Right ventricle myocardium superior (tissue), 1 donor: ENCODE measurements at regions not wholly inside any gene's neighbourhood (a gene's known extent, or its start where the extent isn't known, plus 50 kb on each side); places are given as distances from the start of the nearest gene placed in this dataset.
A peak's percentile ranks its signal among the peaks of the same experiment; 100 is the strongest.

Experiments
- ATAC-seq: fragments of 200-7000 bp; cut with Tn5 transposase; one replicate; pipeline ENCODE4 v1.9.1; 2020; ENCODE audit warnings: mild to moderate bottlenecking; ENCODE audit not compliant: poor library complexity
- DNase-seq: peaks from one replicate; pipeline ENCODE4 v3.0.0-alpha.2; 2020
- intact Hi-C: fragments of 100-400 bp; cut with DNase I; formaldehyde crosslinking; loops from one replicate; pipeline ENCODE4 v1.11.2; 2022
- donor health status: DM: no; HTN: yes; CAD: no; lungs with severe emphysema.

DNA sequence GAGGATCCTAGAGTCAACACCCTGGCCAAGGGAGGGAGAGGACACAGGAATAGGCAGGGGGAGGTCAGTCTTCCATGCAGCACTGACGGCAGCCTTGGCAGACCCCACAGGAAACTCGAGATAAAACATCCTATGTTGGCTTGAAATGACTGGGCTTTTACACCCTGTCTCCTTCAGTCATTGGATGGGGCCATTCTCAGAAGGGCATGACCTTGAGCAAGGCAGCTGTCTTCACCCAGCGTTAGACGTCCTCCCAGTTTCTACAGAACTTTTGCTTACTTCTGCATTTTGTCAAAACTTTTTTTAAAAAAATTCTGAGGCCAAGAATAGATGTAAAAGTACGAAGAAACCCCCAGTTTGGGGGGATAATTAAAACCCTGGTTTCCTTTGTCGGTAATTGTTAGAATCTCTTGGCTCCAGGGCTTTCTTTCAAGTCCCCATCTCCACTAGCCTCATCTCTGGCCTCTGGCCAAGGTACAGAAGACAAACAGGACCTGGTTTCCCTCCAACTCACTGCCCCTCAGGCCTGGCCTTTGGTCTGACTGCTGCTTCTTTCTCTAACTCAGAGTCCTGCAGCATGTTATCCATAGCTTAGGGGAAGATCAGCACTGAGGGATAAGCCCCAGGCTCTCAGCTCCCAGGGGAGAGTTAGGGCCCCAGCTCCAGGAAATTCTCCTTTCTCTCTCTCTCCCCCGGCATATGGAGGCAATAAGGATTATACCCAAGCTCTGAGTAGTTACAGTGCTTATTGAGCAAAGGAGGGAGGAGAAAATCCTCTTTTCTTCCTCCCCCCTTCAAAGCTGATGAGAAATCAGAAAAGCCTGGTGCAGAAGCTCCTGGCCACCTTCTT is 51.6 kb upstream of the KCND3 start:
- no peak for ATAC-seq

DNA sequence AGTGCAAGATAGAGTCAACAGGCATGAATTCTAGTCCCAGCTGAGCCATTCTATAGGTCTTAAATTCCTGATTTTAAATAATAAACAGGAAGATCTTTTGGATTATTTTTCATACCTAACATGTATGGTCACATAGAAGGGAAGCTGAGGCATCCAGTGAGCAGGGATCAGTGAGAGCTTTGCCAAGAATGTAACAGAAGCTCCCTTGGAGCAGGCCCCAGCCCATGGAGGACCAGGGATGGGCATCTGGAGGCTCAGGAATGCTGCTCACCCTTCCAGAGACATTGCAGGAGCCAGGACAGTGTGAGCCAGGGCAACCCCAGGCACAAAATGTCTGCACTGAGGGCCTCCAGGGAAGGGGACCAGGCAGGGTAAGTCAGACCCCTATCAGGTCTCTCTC is 54.4 kb upstream of the KCND3 start:
- no peak for ATAC-seq
- no peak for DNase-seq
- intact Hi-C loops = no loop called here

More for the DNA sequence above, 51.6 kb upstream of the KCND3 start:
- intact Hi-C loops = no loop called here
- no peak for DNase-seq

DNA sequence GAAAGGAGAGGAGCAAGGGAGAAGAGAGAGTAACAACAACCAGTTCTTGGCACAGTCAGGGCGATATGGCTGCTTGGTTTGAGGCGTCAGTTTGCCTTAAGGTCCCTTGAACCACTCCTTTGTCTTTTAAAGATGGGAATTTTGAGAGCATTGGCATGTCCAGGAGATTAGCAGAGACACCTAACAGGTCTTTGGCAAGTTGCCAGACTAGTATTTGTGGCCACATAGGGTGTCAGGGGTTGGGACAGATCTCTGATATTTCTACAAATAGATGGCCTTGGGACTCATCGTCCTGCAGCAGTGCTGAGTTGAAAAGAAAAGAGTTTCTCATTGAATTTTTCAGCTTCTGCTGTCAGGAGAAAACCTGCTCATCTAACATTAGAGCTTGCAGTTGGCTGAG is 55.3 kb upstream of the KCND3 start:
- intact Hi-C loops = no loop called here
- ATAC-seq (no peak), DNase-seq (no peak)

DNA sequence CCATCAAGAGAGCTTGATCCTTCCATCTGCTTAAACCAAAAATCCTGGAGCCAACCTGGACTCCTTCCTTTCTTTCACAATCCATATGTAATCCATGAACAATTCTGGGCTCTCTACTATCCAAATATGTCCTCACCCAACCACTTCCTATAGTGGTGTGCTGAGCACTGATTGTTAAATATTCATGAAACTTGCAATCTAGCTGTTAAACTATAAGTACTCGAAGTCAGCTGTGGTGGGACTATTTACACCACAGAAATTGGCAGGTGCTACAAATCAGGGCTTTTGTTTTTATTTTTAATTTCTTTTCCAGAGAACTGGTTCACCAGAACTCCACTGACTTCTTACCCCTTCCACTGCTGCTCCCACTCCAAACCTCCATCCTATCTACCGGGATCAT is 57.2 kb upstream of the KCND3 start:
- intact Hi-C loops = no loop called here
- no peak for ATAC-seq

DNA sequence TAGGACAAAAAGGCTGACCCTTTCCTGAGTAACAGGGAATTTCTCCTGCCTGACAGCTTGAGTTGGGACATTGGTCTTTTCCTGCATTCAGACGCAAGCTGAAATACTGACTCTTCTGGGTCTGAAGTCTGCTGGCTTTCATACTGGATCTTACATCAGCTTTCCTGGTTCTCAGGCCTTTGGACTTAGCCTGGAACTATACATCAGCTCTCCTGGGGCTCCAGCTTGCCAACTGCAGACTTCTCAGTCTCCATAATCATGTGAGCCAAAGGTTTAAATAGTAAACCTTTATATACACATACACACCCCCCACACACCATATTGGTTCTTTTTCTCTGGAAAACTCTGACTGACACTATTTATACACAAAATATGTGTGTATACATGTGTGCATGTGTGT is 59.0 kb upstream of the KCND3 start:
- ATAC-seq = no peak

More for the DNA sequence above, 57.2 kb upstream of the KCND3 start:
- no peak for DNase-seq

DNA sequence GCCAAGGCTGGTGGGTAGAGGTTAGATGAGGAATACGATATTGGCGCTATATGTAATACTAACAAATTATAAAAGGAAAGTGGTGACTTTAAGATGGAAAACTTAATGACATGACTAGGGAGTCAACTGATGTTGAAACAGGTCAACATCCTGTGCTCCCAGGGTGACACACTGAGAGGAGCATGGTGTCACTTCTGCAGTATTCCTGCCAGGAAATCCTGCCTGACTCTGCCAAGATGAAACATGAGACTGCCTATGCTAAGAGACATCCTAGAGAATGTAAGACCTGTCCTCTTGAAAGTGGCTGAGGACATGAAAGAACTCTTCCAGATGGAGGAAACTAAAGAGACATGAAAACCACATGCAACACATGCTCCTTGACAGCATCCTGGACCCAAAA is 65.0 kb upstream of the KCND3 start:
- ATAC-seq (peak; percentile 76), DNase-seq (no peak)
- intact Hi-C loops = no loop called here

More for the DNA sequence above, 59.0 kb upstream of the KCND3 start:
- no peak for DNase-seq
- intact Hi-C loops = no loop called here

DNA sequence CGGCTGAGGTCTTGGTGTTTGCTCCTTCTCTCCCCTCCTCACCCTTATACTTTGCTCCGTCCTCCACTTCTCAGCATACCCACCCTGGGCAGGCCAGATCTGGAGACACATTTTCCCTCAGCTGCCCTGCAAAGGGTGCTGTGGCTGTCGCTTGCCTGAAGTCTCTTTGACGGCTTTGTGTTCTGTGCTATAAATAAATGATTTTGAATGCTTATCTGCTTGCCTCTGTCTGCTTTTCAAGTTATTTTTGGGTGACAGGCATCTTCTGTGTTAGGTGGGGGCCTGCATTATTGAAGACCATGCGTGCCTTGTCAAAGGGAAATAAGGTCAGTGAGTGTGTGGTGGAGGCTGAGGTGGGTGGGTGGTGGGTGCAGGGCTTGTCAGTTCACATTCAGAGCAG is 66.9 kb upstream of the KCND3 start:
- ATAC-seq (peak; percentile 83), DNase-seq (no peak)
- intact Hi-C loops = no loop called here

DNA sequence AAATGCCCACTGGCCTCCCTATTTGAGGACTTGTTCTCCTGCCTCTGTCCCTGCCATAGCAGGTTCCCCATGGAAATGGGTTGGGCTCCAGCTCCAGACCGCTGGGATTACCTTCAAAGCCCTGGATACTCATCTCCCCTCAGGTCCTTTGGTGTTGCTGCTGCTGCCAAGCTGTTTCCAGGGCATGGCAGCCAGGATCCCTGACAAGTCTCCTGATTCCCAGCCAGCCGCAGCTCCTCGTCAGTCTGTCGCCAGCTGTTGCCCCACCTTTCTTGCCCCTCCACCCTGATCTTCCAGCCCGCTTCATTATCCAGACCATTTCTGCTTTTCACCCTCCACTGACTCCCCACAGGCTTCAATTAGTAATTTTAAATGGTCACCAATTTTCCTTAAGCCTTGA is 68.3 kb upstream of the KCND3 start:
- DNase-seq = peak; percentile 44
- peak; percentile 42 for ATAC-seq
- intact Hi-C loops = no loop called here

DNA sequence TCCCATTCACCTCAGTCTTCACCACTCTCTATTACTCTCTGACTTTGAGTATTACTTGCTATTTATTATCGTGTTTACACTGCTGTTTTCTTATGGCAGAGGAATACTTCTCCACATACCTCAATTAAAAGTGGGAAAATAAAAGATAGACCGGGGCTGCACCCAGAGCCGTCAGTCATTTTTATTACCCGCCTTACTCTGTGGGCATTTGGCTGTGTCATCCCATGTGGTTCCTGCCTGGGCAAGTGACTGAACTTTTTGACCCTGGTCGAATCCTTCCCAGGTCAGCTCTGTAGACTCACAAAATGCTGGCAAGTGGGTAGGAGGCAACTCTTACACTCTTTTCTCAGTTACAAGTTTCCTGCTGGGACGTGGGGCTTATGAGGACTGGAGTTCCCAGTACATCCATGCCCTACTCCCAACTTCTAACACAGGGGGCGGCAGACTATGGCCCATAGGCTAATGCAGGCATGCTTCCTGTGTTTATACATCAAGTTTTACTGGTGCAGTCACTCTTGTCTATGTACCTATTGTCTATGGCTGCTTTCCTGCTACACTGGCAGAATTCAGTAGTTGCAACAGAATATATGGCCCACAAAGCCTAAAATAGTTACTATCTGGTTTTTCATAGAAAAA is 69.5 kb upstream of the KCND3 start:
- DNase-seq (no peak), ATAC-seq (no peak)
- intact Hi-C loops = no loop called here

DNA sequence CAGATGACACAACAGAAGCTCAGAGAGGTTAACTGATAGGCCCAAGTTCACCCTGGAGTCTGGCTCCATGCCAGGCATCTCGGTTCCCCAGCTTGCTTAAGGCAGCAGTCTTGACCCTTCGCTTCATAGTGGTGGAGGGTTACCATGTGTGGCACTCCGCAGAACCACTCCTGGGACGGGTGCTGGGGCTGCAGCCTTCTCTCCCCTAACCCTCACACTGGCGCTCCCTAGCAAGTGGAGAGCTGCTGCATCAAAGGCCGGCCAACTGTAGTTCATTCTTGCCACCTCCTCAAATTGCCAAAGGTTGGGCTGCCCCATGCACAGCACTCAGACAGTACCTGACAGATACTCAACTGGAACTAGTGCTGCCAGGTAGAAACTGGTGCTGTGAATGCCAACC is 70.2 kb upstream of the KCND3 start:
- intact Hi-C loops = no loop called here

DNA sequence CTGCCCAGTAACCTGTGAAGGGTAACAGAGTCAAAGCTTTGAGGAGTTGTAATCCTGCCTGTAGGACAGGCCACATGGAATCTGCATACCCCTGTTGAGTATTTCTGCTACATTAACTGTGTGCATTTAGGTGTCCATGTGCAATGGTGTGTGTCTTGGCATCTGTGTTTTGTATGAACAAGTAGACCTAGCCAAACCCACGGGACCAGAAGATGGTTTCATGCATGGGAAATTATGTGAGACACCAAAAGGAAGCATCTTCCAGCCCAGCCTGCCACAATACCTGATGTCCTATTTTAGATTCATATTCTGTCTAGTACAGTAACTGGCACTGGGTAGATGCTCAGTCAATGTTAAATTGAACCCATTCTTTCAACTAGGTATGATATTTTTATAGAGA is 70.8 kb upstream of the KCND3 start:
- ATAC-seq = no peak
- intact Hi-C loops = no loop called here

More for the DNA sequence above, 70.2 kb upstream of the KCND3 start:
- DNase-seq (no peak), ATAC-seq (no peak)

DNA sequence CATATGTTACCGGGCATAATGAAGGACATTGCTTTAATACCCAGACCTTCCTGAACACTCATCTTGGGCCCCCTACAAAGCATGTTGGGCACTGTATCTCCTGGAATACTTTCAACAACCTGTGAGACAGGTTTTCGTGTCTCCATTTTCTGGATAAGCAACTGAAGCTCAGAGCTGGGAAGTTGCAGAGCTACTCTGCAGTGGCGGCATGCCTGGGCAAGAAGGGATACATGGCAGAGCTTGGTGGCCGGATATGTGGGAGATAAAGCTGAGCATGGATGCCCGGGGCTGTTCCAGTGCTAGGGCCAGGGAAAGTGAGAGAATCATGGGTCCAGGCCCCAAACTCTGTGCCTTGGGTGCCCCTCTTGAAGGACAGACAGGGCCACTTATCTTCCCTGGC is 71.6 kb upstream of the KCND3 start:
- DNase-seq = no peak
- ATAC-seq = no peak
- intact Hi-C loops = no loop called here

More for the DNA sequence above, 70.8 kb upstream of the KCND3 start:
- no peak for DNase-seq

DNA sequence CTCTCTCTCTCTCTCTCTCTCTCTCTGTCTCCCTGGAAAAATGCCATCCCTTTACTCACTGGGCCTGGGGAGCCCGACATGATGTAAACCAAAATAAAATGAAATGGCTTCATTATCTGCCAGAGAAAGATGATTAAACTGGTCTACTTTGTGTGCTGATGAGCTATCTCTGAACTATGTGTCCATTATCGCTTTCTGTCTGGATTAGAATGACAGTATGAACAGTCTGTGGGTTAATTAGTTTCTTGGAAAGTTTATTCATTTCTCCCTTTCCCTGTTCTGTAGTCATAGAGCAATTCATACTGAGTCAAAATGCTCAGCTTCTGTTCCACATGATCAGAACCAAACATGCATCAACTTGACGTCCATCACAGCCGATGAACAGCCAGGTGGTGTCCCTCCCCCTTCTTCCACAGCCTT is 72.4 kb upstream of the KCND3 start:
- DNase-seq = no peak
- intact Hi-C loops = no loop called here
- ATAC-seq = no peak

DNA sequence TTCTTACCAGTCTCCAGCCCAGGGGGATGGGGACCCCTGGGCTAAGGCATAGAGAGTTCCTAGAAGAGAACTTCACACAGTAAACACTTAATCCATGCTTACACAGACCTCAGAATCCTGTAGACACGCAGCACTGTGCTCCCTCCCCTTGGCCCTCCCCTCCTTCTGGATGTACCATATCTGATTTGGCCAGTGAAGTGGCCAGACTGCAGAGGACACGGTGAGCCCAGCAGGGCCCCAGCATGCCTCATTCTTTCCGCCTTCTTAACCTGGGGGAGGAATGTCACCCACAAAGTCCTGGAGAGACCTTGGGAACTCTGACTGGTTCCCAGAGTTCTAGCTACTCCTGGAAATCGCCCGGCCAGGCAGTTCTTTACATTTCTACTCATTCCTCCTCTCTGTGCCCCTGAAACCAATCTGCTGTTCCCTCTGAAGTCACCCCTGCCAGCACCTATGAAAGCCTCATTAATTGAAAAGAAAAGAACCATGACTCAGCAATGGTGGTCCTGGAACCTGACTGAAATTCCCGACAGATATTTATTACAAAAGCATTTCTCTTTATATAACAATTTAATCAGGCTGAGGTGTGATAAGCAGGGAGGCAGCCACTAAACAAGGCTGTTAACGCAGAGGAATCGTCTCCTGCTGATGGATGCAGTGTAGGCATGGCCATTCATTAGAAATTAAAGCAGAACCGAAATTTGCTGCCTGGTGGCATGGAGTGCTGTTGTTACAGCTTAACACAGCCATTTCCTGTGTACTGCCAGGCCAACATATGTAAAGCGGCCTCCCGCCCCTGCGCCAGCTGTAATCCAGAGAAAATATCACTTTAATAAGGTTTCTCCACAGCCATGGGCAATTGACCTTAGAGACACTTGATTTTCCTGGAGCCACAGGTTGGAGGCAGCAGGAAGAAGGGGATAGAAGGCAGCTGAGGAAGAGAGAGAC is 74.6 kb upstream of the KCND3 start:
- ATAC-seq (peak; percentile 73), DNase-seq (no peak)
- intact Hi-C loops = no loop called here

DNA sequence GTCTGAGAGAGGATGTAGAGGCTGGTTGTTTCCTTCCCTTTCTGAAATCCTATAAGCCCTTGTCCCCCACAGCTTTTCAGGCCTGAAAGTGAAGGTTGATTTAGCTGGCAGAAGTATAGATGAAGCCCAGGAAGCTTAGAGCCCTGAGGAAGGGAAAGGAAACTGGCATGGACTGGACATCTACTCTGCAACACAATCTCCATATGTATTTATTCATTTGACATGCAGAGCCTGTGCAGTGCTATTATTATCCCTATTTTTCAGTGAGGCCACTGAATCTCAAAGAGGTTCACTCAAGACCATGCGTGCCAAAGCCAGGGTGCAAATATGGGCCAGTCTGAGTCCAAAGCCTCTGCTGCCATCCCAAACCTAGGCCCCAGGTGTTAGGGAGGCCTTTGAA is 78.5 kb upstream of the KCND3 start:
- intact Hi-C loops = no loop called here
- ATAC-seq (no peak), DNase-seq (no peak)

DNA sequence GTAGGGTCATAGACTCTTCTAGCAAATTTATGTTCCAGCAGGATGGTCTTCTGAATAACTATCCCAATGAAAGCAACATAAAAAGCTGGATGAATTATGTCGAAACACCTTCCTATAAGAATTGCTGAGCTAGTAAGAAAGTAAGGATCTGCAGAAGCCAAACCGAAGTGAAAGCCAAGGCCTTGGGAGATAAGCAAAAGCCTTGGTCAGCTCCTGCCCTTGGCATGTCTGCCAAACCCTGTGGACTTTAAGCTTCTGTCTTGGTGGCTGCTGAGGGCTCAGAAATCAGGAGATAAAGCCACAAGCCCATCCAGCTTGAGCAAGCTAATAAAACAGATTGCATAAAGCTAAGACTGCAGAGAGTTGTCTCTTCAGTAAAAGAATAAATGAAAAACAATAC is 81.2 kb upstream of the KCND3 start:
- intact Hi-C loops = no loop called here
- ATAC-seq = no peak

DNA sequence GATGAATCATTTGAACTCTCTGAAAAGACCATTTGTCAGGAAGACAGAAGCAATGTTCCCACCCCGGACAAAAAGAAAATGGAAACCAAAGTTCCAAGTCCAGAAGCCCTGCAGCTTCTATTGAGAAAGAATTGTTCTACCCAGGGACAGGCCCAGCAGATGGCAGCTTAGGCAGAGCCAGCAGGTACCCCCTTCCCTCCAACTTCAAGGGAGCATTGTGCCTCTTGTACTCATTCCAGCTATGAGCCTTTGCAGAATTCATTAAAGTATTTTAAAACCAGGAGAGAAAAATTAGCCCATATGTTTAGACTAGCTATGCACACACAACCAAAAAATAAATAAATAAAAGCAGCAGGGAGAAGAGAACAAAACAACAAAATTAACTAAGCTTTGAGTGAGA is 85.2 kb upstream of the KCND3 start:
- no peak for ATAC-seq
- intact Hi-C loops = no loop called here
- DNase-seq = no peak

More for the DNA sequence above, 81.2 kb upstream of the KCND3 start:
- no peak for DNase-seq

DNA sequence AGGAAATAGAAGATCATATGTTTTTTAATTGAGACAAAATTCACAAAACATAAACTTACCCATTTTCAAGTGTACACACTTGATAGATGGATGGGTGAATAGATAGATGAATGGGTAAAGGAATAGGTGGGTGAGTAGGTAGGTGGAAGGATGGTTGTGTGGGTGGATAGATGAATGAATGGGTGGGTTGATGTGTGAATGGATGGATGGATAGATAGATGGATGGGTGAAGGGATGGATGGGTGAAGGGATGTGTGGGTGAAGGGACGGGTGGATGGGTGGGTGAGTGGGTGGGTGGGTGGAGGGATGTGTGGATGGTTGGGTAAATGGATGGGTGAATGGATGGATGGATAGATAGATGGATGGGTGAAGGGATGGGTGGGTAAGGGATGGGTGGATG is 86.1 kb upstream of the KCND3 start:
- ATAC-seq = no peak
- intact Hi-C loops = no loop called here
- no peak for DNase-seq

DNA sequence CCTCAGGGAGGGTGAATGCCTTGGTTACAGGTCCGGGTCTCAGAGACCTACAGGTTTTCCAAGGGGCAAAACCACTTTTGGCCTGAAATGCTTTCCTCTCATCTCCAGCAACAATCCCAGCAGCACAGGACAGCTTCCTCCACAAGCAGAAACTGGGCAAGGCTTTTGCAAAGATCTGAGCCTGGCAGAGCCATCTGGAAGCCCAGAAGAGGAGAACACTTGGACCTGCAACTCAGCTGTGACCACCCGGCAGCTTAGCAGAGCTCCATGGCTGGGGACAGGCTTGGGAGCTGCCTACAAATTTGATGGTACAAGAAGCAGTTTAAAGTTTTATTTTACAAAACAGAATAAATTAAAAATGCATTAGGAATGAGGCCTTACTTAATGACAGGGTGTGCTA is 90.0 kb upstream of the KCND3 start:
- no peak for ATAC-seq
- intact Hi-C loops = no loop called here
- no peak for DNase-seq
